ENCODE measurements at regions not wholly inside any gene's neighbourhood (a gene's known extent, or its start where the extent isn't known, plus 50 kb on each side); places are given as distances from the start of the nearest gene placed in this dataset.
A peak's percentile ranks its signal among the peaks of the same experiment; 100 is the strongest.
"Not testable (repeated sequence)": the region's sequence is repeated elsewhere in the genome, so short reads cannot be mapped to it uniquely, and the experiment has no call there.

- DNase-seq (ENCODE audit: low spot score) (no peak), FAIRE-seq (no peak)
These were observed 83.9 kb upstream of the PAX2 start for GRCh38 chr10:100661520-100661919.

- no peak for FAIRE-seq
These were observed 83.3 kb upstream of the PAX2 start for GRCh38 chr10:100662067-100662466.

GRCh38 chr10:100664316-100665149 lies 80.8 kb upstream of the PAX2 start:
- FAIRE-seq (no peak), DNase-seq (ENCODE audit: low spot score) (no peak)

More at GRCh38 chr10:100662067-100662466, 83.3 kb upstream of the PAX2 start:
- DNase-seq (ENCODE audit: low spot score): no peak

GRCh38 chr10:100666634-100667033 lies 78.7 kb upstream of the PAX2 start:
- not testable (repeated sequence) for FAIRE-seq; DNase-seq (ENCODE audit: low spot score)

GRCh38 chr10:100669616-100670015 lies 75.8 kb upstream of the PAX2 start:
- FAIRE-seq: no peak
- DNase-seq (ENCODE audit: low spot score): no peak

- no peak for DNase-seq (ENCODE audit: low spot score)
- no peak for FAIRE-seq
These were observed 75.0 kb upstream of the PAX2 start for GRCh38 chr10:100670368-100670767.

- FAIRE-seq: no peak
- DNase-seq (ENCODE audit: low spot score): peak; percentile 87
These were observed 74.4 kb upstream of the PAX2 start for GRCh38 chr10:100670828-100671479.

GRCh38 chr10:100672199-100672598 lies 73.2 kb upstream of the PAX2 start:
- FAIRE-seq (no peak), DNase-seq (ENCODE audit: low spot score) (no peak)

GRCh38 chr10:100677290-100677945 lies 68.0 kb upstream of the PAX2 start:
- no peak for FAIRE-seq

GRCh38 chr10:100679327-100679726 lies 66.1 kb upstream of the PAX2 start:
- DNase-seq (ENCODE audit: low spot score) (no peak), FAIRE-seq (no peak)

More at GRCh38 chr10:100677290-100677945, 68.0 kb upstream of the PAX2 start:
- DNase-seq (ENCODE audit: low spot score): no peak

- FAIRE-seq (no peak), DNase-seq (ENCODE audit: low spot score) (no peak)
These were observed 62.4 kb upstream of the PAX2 start for GRCh38 chr10:100683004-100683403.

GRCh38 chr10:100683545-100684300 lies 61.7 kb upstream of the PAX2 start:
- no peak for DNase-seq (ENCODE audit: low spot score)
- no peak for FAIRE-seq

- no peak for FAIRE-seq
- DNase-seq (ENCODE audit: low spot score): no peak
These were observed 60.6 kb upstream of the PAX2 start for GRCh38 chr10:100684688-100685235.

GRCh38 chr10:100685331-100685730 lies 60.1 kb upstream of the PAX2 start:
- FAIRE-seq (no peak), DNase-seq (ENCODE audit: low spot score) (no peak)

- DNase-seq (ENCODE audit: low spot score) (no peak), FAIRE-seq (no peak)
These were observed 58.0 kb upstream of the PAX2 start for GRCh38 chr10:100687143-100688003.

- no peak for DNase-seq (ENCODE audit: low spot score)
These were observed 57.2 kb upstream of the PAX2 start for GRCh38 chr10:100688201-100688600.

GRCh38 chr10:100693821-100694220 lies 51.6 kb upstream of the PAX2 start:
- no peak for DNase-seq (ENCODE audit: low spot score)
- no peak for FAIRE-seq

More at GRCh38 chr10:100688201-100688600, 57.2 kb upstream of the PAX2 start:
- no peak for FAIRE-seq

Measured in urothelium cell line (cell line).